Heart right ventricle (tissue), 16 donors: ENCODE measurements at regions not wholly inside any gene's neighbourhood (a gene's known extent, or its start where the extent isn't known, plus 50 kb on each side); places are given as distances from the start of the nearest gene placed in this dataset.

Source experiments
- ATAC-seq, 8 donors: fragments of 200-7000 bp; cut with Tn5 transposase; one replicate each; pipeline ENCODE4 v1.9.1; 2020; ENCODE audit warnings: mild to moderate bottlenecking in 8 of 8, moderate library complexity in 8 of 8, moderate number of reproducible peaks in 1 of 8
- DNase-seq, 2 donors: peaks; one replicate each; pipeline ENCODE4 v3.0.0-alpha.2; 2020
- H3K27ac ChIP-seq, 10 donors: fragments of 200-600 bp; sonication (generic) in 2 of 10; one replicate each; pipeline versions ENCODE4 v1.5.0 to v1.8.0; 2020 to 2022; ENCODE audit warnings: mild to moderate bottlenecking in 3 of 10
- H3K27me3 ChIP-seq, 7 donors: fragments of 200-600 bp; one replicate each; pipeline ENCODE4 v1.8.0; 2021 to 2022; ENCODE audit warnings: mild to moderate bottlenecking in 2 of 7
- H3K36me3 ChIP-seq, 9 donors: fragments of 200-600 bp; sonication (generic) in 1 of 9; one replicate each; pipeline versions ENCODE4 v1.5.0 to v1.8.0; 2020 to 2022; ENCODE audit warnings: mild to moderate bottlenecking in 2 of 9
- H3K4me1 ChIP-seq, 9 donors: fragments of 200-600 bp; sonication (generic) in 1 of 9; one replicate each; pipeline versions ENCODE4 v1.5.0 to v1.8.0; 2020 to 2022; ENCODE audit warnings: mild to moderate bottlenecking in 4 of 9
- H3K4me3 ChIP-seq, 10 donors: fragments of 200-600 bp; sonication (generic) in 2 of 10; one replicate each; pipeline versions ENCODE4 v1.5.0 to v1.8.0; 2020 to 2022; ENCODE audit warnings: mild to moderate bottlenecking in 7 of 10, moderate library complexity in 2 of 10
- H3K9me3 ChIP-seq, 11 donors: fragments of 200-600 bp in 10 of 11; sonication (generic) in 2 of 11; one replicate each; pipeline versions ENCODE4 v1.5.0 to v1.8.0; 2013 to 2022; ENCODE audit warnings: mild to moderate bottlenecking in 2 of 11, control low read depth in 1 of 11, moderate library complexity in 1 of 11
- CTCF ChIP-seq, 9 donors: fragments of 200-600 bp; sonication (generic) in 2 of 9; IDR thresholded peaks; one replicate each; pipeline versions ENCODE4 v1.5.0 to v1.8.0; 2021 to 2022; ENCODE audit warnings: antibody characterized with exemption in 9 of 9, mild to moderate bottlenecking in 5 of 9, moderate library complexity in 1 of 9
- WGBS, 2 donors: extraction: QIAGEN DNeasy Blood & Tissue Kit; methylation state at CpG; one replicate each; pipeline ENCODE4 v1.1.7; 2013; ENCODE audit warnings: inconsistent platforms in 1 of 2; 5-methylcytosine and 5-hydroxymethylcytosine counted together
- intact Hi-C, 10 donors: fragments of 100-400 bp; cut with DNase I; formaldehyde crosslinking; loops; one replicate each; pipeline versions ENCODE4 v1.11.1 to v1.14.2; 2022
- donor health status: Arrhythmogenic right ventricular cardiomyopathy.
- donor health status: ischemic (EF 13 %, LVEDD 7.1; RV severe dilation, severe dysfunction).
- donor health status: healthy with polysubstance abuse.
- donor health status: DM: no; HTN: yes; CAD: no.
- donor health status: DM: no; HTN: no; CAD: no.
- donor health status: ischemic (EF 25% LVEDD 6.9; RV normal size, moderate dysfunction).
- donor health status: ischemic (EF 25% LVEDD 5.7; RV mildly dilated, moderate dysfunction).
- donor health status: healthy.
- donor health status: DM: yes; HTN: yes; CAD: no.
- donor health status: Ischemic cardiomyopathy.
- donor health status: ischemic (EF 35%, LVEDD 5.7; RV mildly dilated, moderate dysfunction).
- donor health status: nonischemic (EF 11% LVEDD 7.7; RV severe dilation, severe dysfunction).
- donor health status: DM: yes; HTN: yes; CAD: no.
- donor health status: PGD.
- donor health status: ischemic (EF 29% LVEDD 5.4; RV normal size, mild dysfunction).
- donor health status: nonischemic (EF 23%, LVEDD 6.1; RV moderate dilation, normal function).

GRCh38 chr15:37744521-37744920 is 189.9 kb upstream of the TMCO5A start:
- Histone ChIP-seq H3K27me3 (peaks cover 0 to 11% (median 0%) of the 10 kb centered on the region in 7 donors), H3K9me3 (peaks cover 0 to 22% (median 4%) of the 10 kb centered on the region in 11 donors), H3K4me3 (no peak overlapping the region), H3K36me3 (no peaks in the 10 kb centered on the region), H3K4me1 (no peaks in the 10 kb centered on the region), H3K27ac (no peak overlapping the region)
- DNase-seq (no peak), ATAC-seq (no peak)
- WGBS, 2 donors: 89 to 98% methylated on average over 1 of the region's 1 CpG
- TF ChIP-seq CTCF (IDR thresholded peaks at IDR 0.05): no peak
- intact Hi-C loops: no loop called here

DNA sequence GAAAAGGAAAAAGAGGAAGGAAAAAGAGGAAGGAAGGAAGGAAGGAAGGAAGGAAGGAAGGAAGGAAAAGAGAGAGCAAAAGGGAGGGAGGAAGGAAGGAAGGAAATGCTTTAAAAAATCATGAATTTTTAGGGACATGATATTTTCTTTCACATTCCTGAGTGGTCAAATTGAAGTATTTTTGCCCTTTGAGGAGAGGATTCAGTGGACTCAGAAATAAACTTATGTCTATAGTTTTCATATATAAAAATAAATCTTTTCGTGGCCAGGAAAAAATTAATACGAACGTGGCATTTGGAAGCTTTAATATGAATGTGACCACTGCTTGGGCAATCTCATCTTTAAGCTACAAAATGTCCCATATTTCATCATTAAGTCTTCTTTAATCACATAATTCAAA is 183.0 kb upstream of the TMCO5A start:
- Histone ChIP-seq H3K4me1 (no peaks in the 10 kb centered on the region), H3K4me3 (no peak overlapping the region), H3K9me3 (peaks cover 0 to 19% (median 7%) of the 10 kb centered on the region in 11 donors), H3K27ac (no peak overlapping the region), H3K36me3 (no peaks in the 10 kb centered on the region), H3K27me3 (no peaks in the 10 kb centered on the region)
- DNase-seq: no peak
- TF ChIP-seq CTCF (IDR thresholded peaks at IDR 0.05): no peak
- 95% methylated on average over 3 of the region's 3 CpGs for WGBS, 2 donors
- ATAC-seq: no peak
- intact Hi-C loops: no loop called here

DNA sequence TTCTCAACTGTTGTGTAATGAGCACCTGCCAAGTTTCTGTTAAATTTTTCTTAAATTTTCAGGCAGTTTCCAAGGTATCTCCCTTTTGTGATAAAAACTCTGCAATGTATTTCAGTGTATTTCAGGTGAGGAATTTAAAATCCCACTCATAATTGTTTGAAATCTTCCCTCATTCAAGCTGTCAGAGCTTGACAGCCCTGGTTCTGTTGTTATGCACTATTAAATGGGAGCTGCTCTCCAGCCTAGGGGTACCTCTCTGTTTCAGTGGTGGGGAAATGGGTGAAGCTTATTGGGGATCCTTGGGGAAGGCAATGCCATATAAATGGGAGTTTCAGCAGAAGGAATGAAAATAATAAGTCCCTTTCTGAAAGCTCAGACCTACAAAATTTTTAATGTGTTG is 178.0 kb upstream of the TMCO5A start:
- Histone ChIP-seq H3K4me3 (no peak overlapping the region), H3K9me3 (no peaks in the 10 kb centered on the region), H3K4me1 (no peaks in the 10 kb centered on the region), H3K36me3 (no peaks in the 10 kb centered on the region), H3K27me3 (no peaks in the 10 kb centered on the region), H3K27ac (no peak overlapping the region)
- no peak for DNase-seq
- ATAC-seq: no peak
- intact Hi-C loops: no loop called here
- no peak for TF ChIP-seq CTCF (IDR thresholded peaks at IDR 0.05)

DNA sequence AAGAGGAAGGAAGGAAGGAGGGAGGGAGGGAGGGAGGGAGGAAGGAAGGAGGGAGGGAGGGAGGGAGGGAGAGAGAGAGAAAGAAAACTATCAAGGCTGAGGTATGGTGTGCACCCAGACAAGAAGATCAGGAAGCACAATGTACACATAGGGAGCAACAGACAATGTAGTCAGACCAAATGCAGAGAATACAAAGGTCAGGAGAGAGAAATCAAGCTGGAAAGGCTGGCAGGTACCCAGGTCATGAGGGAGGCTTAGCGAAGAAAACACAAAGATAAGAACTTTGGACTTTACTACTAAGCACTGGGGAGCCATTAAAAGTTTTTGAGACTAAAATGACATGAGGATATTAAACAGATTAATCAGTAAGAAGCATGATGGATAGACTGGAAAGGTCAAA is 176.0 kb upstream of the TMCO5A start:
- WGBS, 2 donors: 66 to 67% methylated on average over 1 of the region's 1 CpG
- no peaks in the 10 kb centered on the region for H3K36me3 ChIP-seq
- TF ChIP-seq CTCF (IDR thresholded peaks at IDR 0.05): no peak
- H3K27me3 ChIP-seq: no peaks in the 10 kb centered on the region
- ATAC-seq: no peak
- intact Hi-C loops: no loop called here
- H3K4me3 ChIP-seq: no peak overlapping the region
- no peaks in the 10 kb centered on the region for H3K4me1 ChIP-seq
- no peak for DNase-seq
- no peaks in the 10 kb centered on the region for H3K9me3 ChIP-seq
- H3K27ac ChIP-seq: no peak overlapping the region
